22Rv1 (cell line): ENCODE measurements at regions not wholly inside any gene's neighbourhood (a gene's known extent, or its start where the extent isn't known, plus 50 kb on each side); places are given as distances from the start of the nearest gene placed in this dataset.

Source experiments
- ZFX ChIP-seq: fragments of 450-650 bp; IDR thresholded peaks from 2 replicates; pipeline ENCODE4 v1.6.1; 2017; ENCODE audit warnings: antibody characterized with exemption, borderline replicate concordance
- TF ChIP-seq, protein P1 (sequence below): fragments of 450-650 bp; IDR thresholded peaks from 2 replicates; pipeline ENCODE4 v1.5.1; 2017; ENCODE audit warnings: mild to moderate bottlenecking

DNA sequence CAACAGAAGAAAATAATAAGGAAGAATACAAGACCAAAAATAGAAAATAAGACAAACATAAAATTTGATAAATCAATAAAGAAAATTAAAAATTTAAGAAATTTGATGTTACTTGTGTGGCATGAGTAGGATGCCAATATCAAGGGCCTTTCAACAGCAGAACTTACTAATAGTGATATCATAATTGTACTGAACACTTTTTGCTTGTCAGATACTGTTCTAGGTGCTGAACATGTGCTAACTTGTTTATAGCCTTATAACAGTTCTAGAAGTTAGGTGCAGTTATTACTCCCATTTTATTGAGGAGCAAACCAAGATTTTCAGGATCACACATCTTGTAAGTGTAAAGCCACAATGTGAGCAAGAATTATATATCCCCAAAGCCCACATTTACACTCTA lies 546.0 kb upstream of the EPHA5 start:
- TF ChIP-seq, protein P1, sequence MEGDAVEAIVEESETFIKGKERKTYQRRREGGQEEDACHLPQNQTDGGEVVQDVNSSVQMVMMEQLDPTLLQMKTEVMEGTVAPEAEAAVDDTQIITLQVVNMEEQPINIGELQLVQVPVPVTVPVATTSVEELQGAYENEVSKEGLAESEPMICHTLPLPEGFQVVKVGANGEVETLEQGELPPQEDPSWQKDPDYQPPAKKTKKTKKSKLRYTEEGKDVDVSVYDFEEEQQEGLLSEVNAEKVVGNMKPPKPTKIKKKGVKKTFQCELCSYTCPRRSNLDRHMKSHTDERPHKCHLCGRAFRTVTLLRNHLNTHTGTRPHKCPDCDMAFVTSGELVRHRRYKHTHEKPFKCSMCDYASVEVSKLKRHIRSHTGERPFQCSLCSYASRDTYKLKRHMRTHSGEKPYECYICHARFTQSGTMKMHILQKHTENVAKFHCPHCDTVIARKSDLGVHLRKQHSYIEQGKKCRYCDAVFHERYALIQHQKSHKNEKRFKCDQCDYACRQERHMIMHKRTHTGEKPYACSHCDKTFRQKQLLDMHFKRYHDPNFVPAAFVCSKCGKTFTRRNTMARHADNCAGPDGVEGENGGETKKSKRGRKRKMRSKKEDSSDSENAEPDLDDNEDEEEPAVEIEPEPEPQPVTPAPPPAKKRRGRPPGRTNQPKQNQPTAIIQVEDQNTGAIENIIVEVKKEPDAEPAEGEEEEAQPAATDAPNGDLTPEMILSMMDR, result no peak
- no peak for TF ChIP-seq ZFX
